Neural crest cell (in vitro differentiated cells): ENCODE measurements at regions not wholly inside any gene's neighbourhood (a gene's known extent, or its start where the extent isn't known, plus 50 kb on each side); places are given as distances from the start of the nearest gene placed in this dataset.

Experiments
- DNase-seq: peaks from one replicate; pipeline ENCODE4 v3.0.0; 2021; ENCODE audit warnings: low read depth, mixed read lengths, low spot score
- H3K27ac Mint-ChIP-seq: one replicate; pipeline ENCODE4 v1.8.0; 2021; ENCODE audit warnings: mild to moderate bottlenecking, mixed read lengths; ENCODE audit not compliant: unreplicated experiment
- H3K27me3 Mint-ChIP-seq: 2 replicates; pipeline ENCODE4 v1.8.0; 2021; ENCODE audit warnings: low read depth, mild to moderate bottlenecking, mixed read lengths
- H3K36me3 Mint-ChIP-seq: 2 replicates; pipeline ENCODE4 v1.8.0; 2021; ENCODE audit warnings: low read depth, mild to moderate bottlenecking, mixed read lengths
- H3K4me1 Mint-ChIP-seq: 2 replicates; pipeline ENCODE4 v1.8.0; 2021; ENCODE audit warnings: mixed read lengths
- H3K4me3 Mint-ChIP-seq: one replicate; pipeline ENCODE4 v1.8.0; 2021; ENCODE audit warnings: mild to moderate bottlenecking, mixed read lengths
- H3K9me3 Mint-ChIP-seq: 2 replicates; pipeline ENCODE4 v1.8.0; 2021; ENCODE audit warnings: mixed read lengths
- CTCF ChIP-seq: fragments of 200-600 bp; sonication (generic); conservative IDR thresholded peaks from 2 replicates; pipeline ENCODE4 v1.5.0; 2021; ENCODE audit warnings: antibody characterized with exemption, mild to moderate bottlenecking

- Mint-ChIP-seq H3K36me3 (no peaks in the 10 kb centered on the region), H3K4me3 (no peak overlapping the region), H3K4me1 (peaks cover 17% of the 10 kb centered on the region), H3K9me3 (no peaks in the 10 kb centered on the region), H3K27me3 (no peaks in the 10 kb centered on the region), H3K27ac (no peak overlapping the region)
- TF ChIP-seq CTCF, result no peak
- no peak for DNase-seq
Observed at GRCh38 chr4:155597933-155598451, 68.7 kb upstream of the GUCY1A1 start.

- no peak for TF ChIP-seq CTCF
- Mint-ChIP-seq H3K36me3 (no peaks in the 10 kb centered on the region), H3K27me3 (no peaks in the 10 kb centered on the region), H3K27ac (no peak overlapping the region), H3K9me3 (no peaks in the 10 kb centered on the region), H3K4me3 (no peak overlapping the region), H3K4me1 (peaks cover 15% of the 10 kb centered on the region)
- no peak for DNase-seq
Observed at GRCh38 chr4:155597281-155597680, 69.4 kb upstream of the GUCY1A1 start.

DNA sequence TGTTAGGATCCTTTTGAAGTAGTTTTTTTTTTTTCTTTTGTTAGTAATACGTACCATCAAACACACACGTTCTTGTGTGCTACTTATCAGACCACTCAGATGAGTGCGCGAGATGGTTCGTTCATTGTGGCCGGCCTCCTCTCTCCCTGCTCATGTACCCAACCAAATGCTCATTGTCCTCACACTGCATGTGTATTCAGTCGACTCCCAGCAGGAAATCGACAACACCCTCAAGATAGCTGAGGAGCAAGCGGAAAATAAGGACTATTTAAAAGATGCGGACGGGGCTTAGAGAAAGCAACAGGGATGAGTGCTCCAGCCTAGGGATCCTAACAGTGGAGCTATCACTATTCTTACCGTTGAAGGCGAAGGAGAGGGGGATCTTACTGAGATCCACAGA, 72.9 kb upstream of the GUCY1A1 start:
- H3K36me3 Mint-ChIP-seq, result no peaks in the 10 kb centered on the region
- no peak overlapping the region for H3K27ac Mint-ChIP-seq
- H3K27me3 Mint-ChIP-seq, result no peaks in the 10 kb centered on the region
- no peak for DNase-seq
- peaks cover 12% of the 10 kb centered on the region for H3K4me1 Mint-ChIP-seq
- H3K9me3 Mint-ChIP-seq, result peaks cover 3% of the 10 kb centered on the region
- TF ChIP-seq CTCF, result no peak
- H3K4me3 Mint-ChIP-seq, result no peak overlapping the region

DNA sequence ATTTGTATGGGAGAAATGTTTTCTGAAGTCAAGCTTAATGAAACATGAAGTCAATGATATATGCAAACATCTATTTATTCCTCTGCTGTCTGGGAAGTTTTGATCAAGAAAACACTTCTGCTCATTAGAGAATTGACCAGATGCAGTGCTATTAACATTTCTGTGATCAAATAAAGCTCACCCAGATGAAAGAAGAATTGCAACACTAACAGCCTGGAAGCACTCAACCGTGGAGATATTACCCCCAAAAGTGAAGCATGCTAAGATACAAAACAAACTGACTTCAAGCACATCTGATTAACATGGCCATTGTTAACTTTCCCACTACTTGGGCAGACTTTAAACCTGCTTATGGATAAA, 73.7 kb upstream of the GUCY1A1 start:
- no peak for TF ChIP-seq CTCF
- Mint-ChIP-seq H3K27me3 (no peaks in the 10 kb centered on the region), H3K4me3 (no peak overlapping the region), H3K9me3 (peaks cover 3% of the 10 kb centered on the region), H3K36me3 (no peaks in the 10 kb centered on the region), H3K4me1 (peaks cover 12% of the 10 kb centered on the region), H3K27ac (no peak overlapping the region)
- DNase-seq, result no peak

DNA sequence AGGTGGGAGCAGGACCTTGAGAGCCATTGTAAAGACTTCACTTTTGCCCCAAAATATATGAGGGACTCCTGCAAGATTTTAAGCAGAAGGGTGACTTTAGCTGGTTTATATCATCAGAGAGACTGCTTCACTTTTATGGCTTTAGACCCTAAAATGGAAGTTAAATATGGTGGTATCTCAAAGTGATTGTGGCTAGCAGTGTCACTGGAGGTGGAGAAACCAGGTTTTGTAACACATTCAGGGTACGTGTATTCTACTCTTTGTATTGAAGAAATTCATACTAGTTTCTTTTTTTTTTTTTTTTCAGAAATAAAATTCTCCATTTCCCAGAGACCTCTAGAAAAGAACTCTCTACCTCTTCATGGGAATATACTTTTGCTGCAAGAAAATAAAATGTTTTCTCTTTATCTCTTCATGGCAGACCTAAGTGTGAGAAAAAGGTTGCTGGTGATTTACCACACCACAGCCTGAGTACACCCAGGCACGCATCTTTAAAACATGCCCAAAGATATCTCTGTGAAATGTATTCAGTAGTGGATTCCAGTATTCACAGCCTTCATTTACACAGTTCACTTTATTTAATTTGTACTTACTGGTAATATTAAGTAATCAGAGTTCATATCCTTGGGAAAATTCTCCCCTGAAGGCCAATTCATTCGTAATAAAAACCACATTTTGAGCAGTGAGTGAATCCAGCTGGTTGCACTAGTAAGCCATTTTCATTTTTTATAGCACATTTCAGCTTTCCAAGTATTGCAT, 74.3 kb upstream of the GUCY1A1 start:
- no peak overlapping the region for H3K27ac Mint-ChIP-seq
- peaks cover 12% of the 10 kb centered on the region for H3K4me1 Mint-ChIP-seq
- H3K27me3 Mint-ChIP-seq, result no peaks in the 10 kb centered on the region
- TF ChIP-seq CTCF, result no peak
- DNase-seq, result no peak
- H3K4me3 Mint-ChIP-seq, result no peak overlapping the region
- H3K9me3 Mint-ChIP-seq, result peaks cover 3% of the 10 kb centered on the region
- no peaks in the 10 kb centered on the region for H3K36me3 Mint-ChIP-seq
